HG03103 (cell line): ENCODE measurements at regions not wholly inside any gene's neighbourhood (a gene's known extent, or its start where the extent isn't known, plus 50 kb on each side); places are given as distances from the start of the nearest gene placed in this dataset.
"Not testable (repeated sequence)": the region's sequence is repeated elsewhere in the genome, so short reads cannot be mapped to it uniquely, and the experiment has no call there.

ENCODE experiments used
- ATAC-seq: cut with Tn5 transposase; IDR thresholded peaks from one replicate; pipeline ENCODE4 v1.9.1; 2021; ENCODE audit warnings: low read depth; ENCODE audit not compliant: unreplicated experiment

DNA sequence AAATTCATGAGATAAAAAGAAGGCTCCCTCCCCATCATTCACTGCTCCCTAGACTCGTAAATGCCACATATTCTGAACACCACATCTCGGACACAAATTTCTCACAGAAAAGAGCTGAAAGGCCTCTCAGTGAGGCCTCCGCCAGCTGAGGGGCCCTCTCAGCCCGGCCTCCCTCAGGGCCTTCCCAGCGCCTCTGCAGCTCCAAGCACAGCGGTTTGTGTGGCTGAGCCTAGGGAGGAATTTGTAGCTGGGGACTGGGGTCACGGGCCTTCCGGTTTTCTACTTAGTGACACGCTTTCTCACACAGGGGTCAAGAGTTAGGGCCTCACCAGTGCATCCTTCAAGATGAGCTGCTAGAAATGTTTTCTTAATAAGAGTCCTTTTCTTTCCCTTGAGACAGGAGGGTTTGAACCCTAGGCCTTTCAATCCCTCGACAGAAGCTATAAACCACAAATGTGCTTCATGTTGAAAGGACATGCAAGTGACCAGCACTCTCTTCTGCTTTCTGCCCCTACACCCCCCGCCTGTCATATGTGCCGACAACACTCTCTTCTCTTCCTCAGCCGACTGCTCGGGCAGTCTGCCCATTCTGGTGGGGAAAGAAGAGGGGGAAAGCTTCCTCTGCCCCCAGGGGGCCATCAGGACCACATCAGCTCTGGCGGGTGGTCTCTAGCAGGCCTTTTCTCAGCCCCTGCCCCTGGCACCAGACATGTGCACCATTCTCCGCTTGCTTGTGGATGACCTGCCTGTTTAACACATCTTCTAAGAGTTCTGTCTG is 104.9 kb downstream of the CHIC2 start:
- ATAC-seq, result no peak

DNA sequence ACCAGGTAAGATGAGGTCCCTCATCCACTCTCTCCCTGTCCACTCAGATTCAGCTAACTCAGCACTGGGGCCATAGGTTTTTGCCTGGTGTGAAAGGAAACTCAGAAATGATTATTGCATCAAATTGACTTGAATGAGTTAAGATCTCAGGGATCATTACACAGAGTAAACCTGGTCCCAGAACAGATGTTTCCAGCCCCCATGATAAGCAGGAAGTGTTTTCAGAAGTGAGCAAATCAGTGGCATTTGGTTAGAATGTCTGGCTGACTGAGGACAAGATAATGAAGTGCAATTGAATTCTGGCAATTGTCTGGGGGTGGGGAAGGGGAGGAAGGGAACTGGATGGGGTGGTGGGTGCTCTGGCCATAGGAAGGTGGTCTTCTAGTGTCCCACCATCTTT is 108.0 kb downstream of the CHIC2 start:
- ATAC-seq, result no peak

DNA sequence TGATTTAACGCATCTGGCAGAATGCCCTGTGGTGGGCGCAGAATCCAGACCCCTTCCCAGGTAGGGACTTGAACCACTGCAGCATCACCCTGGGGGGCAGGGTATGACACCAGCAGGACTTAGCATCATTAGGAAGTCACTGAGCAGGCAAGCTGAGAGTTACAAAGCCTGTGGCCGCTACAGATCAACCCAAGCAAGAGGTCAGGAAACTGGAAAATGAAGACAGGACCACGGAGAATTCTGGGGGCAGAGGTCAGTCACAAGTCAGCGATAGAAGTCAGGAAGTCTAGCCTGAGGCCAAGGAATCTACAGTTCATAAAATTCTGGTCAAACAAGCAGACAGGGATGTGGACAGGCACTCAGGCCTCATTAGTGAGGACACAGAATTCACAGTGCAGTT is 108.4 kb downstream of the CHIC2 start:
- ATAC-seq, result no peak

DNA sequence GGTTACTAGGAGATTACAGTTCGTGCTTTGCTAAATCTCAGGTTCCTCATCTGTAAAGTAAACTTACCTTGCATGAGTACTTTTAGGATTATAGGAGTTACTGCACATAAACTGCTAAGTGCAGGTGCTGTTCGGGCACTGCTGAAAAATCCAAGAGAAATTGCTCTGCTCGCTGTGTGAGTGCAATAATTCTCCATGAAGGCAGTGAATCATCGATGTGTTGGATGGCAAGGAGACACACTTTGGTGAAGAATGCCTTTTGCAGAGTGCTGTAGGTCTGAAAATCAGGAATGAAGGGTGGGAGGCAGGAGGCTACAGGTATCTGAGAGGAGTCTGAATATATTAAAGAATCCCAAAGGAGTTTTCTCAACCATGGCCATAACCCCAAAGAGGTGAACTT is 113.0 kb downstream of the CHIC2 start:
- no peak for ATAC-seq

DNA sequence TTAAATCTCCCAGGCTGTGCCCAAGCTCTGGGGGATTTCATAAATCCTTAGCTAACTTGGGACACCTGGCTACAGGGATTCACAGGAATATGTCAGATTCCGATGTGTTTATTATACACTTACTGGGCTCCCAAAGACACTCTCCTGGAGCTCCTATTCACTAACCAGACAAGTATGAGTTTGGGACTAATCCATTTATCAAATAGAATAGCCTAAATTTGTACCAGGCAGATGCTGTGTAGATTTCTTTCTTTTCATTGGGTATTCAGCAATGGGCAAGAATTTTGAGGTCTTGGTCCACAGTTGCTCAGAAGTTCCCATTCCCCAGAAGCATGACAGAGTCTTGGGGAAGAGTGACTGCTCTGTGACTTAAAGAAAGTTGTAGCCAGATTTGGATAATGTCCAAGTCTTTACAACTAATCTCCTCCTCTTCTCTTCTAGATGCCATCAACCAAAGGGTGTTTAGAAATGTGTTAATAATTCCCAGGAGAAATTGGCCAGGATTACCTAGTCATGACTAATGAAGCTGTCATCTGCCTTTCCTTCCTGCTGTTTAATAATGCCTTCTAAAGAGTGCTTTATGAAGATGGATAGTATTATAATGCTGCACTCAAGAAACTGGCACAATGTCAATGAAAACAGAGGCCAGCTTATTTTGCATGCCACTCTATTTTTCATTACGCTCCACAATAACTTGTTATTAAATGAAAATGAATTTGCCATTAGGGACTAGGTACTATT is 120.9 kb downstream of the CHIC2 start:
- no peak for ATAC-seq

DNA sequence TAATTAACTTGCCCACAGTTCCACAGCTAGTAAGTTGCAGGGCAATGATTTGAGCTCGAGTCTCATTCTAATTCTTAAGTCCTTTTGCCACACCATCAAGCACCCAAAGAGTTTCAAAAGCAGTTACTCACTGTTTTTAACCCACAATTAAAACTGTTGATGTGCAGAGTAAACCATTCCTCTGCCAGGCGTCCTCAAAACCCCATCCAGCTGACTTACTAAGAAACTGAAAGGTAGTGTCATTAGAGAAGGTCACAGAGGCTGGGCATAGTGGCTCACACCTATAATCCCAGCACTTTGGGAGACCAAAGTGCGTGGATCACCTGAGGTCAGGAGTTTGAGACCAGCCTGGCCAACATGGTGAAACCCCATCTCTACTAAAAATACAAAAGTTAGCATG is 121.7 kb downstream of the CHIC2 start:
- no peak for ATAC-seq

DNA sequence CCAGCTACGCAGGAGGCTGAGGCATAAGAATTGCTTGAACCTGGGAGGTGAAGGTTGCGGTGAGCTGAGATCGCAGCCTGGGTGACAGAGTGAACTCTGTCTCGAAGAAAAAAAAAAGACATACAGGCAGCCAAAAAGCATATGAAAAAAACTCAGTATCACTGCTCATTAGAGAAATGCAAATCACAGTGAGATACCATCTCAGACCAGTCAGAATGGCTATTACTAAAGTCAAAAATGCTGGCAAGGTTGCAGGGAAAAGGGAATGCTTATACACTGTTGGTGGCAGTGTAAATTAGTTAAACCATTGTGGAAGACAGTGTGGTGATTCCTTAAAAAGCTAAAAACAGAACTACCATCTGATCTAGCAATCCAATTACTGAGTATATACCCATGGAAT is 123.1 kb downstream of the CHIC2 start:
- ATAC-seq, result no peak

DNA sequence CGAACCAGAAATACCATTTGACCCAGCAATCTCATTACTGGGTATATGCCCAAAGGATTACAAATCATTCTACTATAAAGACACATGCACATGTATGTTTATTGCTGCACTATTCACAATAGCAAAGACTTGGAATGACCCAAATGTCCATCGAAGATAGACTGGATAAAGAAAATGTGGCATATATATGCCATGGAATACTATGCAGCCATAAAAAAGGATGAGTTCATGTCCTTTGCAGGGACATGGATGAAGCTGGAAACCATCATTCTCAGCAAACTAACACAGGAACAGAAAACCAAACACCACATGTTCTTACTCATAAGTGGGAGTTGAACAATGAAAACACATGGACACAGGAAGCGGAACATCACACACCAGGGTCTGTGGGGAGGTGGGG is 124.5 kb downstream of the CHIC2 start:
- ATAC-seq, result not testable (repeated sequence)

DNA sequence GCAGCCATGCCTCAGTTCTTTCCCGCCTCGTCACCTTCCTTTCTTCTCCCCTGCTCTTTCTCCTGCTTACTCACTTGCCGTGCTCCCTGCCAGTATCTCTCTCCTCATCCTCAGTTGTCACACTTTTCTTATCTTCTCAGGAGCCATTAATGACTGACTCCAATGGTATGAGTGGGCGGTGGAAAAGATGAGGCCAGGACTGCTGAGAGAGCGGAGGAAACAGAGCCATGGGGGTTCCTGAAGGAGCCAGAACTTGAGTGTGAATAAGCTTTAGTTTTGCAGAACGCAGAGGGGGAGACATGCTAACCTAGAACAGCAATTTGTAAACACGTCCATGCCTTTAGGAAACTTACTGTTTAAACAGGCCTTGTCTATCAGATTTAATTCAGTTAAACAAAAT is 126.5 kb downstream of the CHIC2 start:
- ATAC-seq, result no peak

DNA sequence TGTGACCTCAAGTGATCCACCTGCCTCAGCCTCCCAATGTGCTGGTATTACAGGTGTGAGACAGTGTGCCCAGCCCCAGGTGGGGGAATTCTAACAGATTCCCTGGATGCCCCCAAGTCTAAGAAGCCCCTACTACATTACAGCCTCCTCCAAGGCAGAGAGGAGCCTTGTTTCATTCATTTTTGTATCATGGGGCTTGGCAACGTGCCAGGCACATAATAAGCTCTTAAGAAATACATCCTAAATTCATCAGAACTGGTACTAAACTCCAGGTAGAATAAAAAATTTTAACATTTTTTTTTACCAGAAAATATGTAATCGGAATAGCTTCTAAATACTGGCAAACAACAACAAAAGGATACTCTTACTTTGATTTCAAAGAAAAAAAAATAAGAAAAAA is 127.1 kb downstream of the CHIC2 start:
- no peak for ATAC-seq

DNA sequence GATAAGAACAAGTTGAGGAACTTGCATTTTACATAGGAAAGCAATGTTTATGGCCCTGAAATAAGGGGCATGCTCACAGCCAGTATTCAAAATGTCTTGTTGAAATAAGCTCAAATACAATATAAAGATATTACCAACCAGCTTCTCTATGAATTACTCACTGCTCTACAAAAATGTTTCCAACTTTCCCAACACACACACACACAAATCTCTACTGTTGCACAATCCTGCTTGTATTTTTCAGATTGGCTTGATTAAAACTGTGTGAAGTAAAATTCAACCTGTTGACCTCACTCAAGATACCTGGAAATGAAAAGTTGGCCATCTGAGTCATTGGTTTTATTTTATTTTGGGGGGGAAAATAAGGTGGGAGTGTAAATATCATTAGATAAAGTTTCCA is 128.6 kb downstream of the CHIC2 start:
- no peak for ATAC-seq

DNA sequence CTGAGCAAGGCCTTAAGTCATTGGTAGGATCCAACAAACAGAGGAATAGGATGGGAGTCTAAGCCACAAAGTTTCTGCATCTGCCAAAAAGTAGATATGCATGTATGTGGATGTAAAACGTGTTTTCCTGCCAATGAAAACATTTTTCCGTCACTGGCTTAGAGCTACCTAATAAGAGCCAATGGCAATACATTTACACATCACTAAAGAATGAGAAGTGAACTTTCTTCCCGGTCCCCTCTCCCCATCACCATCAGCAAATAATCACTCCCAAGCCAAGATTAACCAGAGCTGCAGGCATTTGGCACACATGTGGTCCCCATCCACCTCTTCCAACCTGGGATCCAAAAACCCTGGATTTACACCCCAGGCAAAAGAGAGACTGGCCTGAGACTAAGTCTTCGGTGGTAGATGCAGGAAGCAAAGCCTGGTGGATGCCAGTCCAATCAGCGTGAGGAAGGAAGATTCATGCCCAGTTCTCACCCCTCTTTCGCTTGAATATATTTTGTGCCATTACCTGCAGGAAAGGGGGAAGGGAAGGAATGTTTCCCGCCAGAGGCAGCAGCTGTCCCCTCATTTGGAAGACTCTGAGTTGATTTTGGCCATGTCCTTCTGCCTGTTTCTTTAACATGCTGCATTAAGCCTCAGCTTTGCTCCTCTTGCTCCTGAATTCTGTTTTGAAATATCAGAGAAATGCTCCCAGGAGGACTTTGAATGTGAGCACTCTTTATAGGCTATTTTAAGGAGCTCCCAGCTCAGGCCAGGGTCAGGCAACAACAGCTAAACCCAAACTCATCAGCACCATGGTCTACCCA is 131.4 kb downstream of the CHIC2 start:
- ATAC-seq, result no peak

DNA sequence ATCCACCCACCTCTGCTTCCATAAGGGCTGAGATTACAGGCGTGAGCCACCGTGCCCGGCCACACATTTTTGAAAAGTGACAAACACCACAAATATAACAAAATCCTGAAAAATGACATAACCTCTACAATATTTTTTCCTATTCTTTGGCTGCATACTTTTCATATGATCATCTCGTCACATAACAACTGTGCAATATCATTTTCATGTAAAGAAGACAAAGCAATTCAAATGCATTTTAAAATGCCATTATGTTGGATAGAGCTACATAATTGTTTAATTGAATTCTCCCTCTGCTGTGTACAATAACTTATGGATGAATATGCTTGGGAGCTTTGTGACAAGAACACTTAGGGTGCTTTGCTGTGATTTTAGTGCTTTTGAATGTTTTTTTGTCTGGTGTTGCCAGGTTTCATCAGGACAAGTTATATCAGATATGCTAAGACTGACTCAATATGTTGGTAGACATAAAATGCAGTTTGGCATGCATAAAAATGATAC is 132.9 kb downstream of the CHIC2 start:
- no peak for ATAC-seq

DNA sequence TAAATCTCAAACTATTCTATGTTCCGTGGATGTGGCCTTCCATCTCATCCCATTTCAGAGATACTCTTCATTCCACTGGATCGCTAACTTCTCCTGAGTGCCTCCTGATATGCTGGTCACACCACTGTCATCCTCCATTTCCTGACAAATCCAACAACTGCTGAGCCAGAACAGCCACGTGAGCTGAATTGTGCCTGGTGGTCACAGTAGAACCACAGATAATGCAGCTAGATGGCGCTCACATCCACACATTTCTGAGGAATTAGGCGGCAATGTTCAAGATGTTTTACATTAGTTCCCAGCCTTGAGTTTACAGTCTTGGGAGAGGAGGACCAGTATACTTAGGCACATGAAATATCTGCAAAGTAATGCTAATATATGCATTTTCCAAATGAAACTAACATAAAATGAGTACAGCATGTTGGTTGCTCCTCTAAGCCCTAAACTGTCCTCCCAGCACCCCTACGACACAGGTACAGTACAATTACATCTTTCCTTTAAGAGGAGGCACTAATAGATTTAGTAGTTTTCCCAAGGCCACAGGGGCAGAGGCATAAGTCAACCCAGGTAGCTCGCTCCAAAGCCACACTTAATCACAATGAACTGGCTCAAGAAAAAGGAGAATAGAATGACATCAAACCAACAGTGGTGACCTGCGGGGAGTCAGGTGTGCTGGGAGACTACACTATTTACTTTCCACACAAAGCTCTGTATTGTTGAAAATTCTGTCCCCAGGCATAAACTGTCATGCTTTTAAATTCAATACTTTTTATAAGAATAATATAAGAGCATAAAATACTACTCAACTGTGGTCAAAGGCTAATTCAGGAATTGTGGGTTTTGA is 134.2 kb downstream of the CHIC2 start:
- peak; percentile 68 for ATAC-seq

DNA sequence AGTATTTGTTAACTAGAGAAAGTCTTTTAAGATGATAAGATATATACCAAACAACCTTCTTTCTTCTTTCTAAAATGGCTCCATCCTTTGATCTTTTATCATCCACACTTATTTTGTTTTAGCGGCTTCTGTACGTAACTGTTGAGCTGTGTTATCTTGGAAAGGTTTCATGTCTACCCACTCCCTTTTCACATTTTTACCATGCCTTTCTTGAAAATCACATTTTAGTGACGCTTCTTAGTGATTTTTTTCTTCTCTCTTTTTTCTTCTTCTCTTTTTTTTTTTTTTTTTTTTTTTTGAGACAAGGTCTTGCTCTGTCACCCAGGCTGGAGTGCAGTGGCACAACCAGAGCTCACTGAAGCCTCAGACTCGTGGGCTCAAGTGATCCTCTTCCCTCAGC is 135.1 kb downstream of the CHIC2 start:
- ATAC-seq, result no peak

DNA sequence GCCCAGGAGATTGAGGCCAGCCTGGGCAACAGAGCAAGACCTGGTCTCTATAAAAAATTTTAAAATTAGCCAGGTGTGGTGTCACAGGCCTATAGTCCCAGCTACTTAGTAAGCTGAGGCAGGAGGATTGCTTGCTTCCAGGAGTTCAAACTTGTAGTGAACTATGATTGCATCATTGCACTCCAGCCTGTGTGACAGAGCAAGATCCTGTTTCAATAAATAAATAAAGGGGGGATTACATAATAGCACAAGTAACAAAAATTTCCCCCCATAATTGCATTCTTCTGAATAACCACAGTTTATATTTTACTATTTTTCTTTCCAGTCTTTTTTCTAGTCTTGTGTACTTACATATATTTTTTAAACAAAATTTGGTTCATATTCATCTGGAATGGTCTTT is 135.6 kb downstream of the CHIC2 start:
- no peak for ATAC-seq

DNA sequence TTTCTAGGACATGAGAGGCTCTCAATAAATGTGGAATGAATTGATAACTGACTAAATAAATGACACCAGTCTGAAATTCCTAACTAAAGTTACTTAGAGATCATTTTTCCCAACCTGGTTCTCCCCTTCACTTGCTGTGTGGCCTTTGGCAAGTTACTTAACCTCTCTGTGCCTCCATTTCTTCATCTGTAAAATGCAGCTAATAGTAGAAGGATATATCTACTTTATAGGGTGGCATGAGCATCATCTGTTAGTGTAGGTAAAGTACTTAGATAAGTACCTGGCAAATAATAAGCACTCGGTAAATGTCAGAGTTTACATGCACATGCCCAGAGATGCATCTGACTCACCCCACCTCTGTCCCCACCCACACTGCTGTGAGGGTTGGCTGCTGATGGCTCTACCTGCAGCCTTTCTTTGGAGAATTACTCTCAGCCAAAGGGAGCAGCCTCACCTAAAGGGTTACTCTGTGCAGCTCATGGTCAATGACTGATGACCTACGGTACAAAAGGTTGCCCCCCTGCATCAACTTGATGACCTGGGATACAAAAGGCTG is 139.3 kb downstream of the CHIC2 start:
- no peak for ATAC-seq

DNA sequence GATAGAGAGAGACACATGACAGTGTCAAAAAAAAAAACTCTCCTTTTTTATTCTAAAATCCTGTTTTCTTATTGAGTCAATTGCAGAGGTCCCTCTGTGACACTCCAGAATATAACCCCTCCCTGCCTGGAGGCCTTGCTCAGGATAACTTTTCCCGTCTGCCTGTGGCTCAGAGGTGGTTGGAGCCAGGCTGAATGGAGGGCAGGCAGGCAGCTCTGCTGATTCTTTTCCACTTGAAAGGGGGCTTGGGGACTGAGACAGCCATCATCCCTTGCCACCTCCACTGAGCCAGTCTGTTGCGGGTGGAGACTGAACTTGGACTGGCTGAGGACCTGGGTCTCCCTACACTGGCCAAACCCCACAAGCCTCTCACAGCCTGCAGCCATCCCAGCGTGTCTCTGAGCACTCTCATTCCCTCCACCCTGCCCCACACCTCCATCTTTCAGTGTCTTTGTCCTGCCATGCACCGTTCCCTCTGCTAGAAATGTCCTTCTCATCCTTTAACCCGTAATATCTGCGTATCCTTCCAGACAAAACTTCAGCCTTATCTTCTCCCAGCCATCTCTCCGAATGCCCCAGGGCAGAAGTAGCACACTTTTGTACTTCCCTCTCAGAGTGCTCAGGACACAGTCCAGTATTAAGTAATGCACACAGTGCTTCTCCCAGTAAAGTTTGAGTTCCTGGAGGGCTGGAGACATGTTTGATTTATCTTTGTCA is 139.9 kb downstream of the CHIC2 start:
- ATAC-seq, result no peak

DNA sequence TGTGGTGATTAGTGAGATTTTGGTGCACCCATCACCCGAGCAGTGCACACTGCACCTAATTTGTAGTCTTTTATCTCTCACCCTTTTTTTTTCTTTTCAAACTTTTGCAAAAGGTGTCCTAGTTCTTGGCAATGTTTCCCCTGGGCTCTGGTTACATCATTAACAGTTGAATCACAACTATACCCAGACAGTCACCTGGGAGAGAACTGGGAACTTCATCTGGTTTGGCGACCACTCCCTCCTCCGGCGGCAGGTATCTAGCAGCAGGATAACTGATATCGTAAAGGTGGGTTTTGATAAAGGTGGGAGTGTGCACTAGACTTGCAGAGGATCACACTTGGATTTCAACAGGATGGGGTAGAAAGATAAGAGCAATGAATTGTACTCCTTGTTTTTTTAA is 140.5 kb downstream of the CHIC2 start:
- no peak for ATAC-seq
